ENCODE measurements at regions not wholly inside any gene's neighbourhood (a gene's known extent, or its start where the extent isn't known, plus 50 kb on each side); places are given as distances from the start of the nearest gene placed in this dataset.

GRCh38 chr15:81863162-81863561, 182.7 kb downstream of the MEX3B start:
- TF ChIP-seq CTCF (conservative IDR thresholded peaks at IDR 0.05 in 1 of 2, IDR thresholded peaks at IDR 0.05 in 1 of 2; ENCODE audit: extremely low read depth in 1 of 2, insufficient read depth in 1 of 2, low read depth in 1 of 2, low read length in 2 of 2) (no peak), EZH2 (IDR thresholded peaks at IDR 0.05; ENCODE audit: borderline replicate concordance, low read length) (no peak)
